H9 (cell line): ENCODE measurements at regions not wholly inside any gene's neighbourhood (a gene's known extent, or its start where the extent isn't known, plus 50 kb on each side); places are given as distances from the start of the nearest gene placed in this dataset.

ENCODE experiments used
- DNase-seq: peaks from one replicate; pipeline ENCODE4 v3.0.0-alpha.2; 2017
- H2AFZ ChIP-seq: one replicate; pipeline ENCODE4 v1.6.1; 2013; ENCODE audit warnings: mild to moderate bottlenecking, low read length, control low read depth, moderate library complexity
- H2AK5ac ChIP-seq: 2 replicates; pipeline ENCODE4 v1.6.1; 2013; ENCODE audit warnings: low read length, control low read depth, mixed read lengths; ENCODE audit not compliant: insufficient read length
- H2BK120ac ChIP-seq: one replicate; pipeline ENCODE4 v1.6.1; 2013; ENCODE audit warnings: low read depth, mild to moderate bottlenecking, low read length, control low read depth, inconsistent platforms; ENCODE audit not compliant: poor library complexity, severe bottlenecking
- H2BK12ac ChIP-seq: 2 replicates; pipeline ENCODE4 v1.6.1; 2013; ENCODE audit warnings: low read length, control low read depth, mixed read lengths, low read depth; ENCODE audit not compliant: insufficient read length
- H2BK15ac ChIP-seq: 2 replicates; pipeline ENCODE4 v1.6.1; 2013; ENCODE audit warnings: low read depth, low read length, control low read depth
- H2BK20ac ChIP-seq: one replicate; pipeline ENCODE4 v1.6.1; 2013; ENCODE audit warnings: low read depth, mild to moderate bottlenecking, low read length, control low read depth, inconsistent platforms; ENCODE audit not compliant: poor library complexity, severe bottlenecking
- H2BK5ac ChIP-seq: 2 replicates; pipeline ENCODE4 v1.6.1; 2013; ENCODE audit warnings: low read length, control low read depth, mixed read lengths; ENCODE audit not compliant: insufficient read length
- H3K14ac ChIP-seq: 2 replicates; pipeline ENCODE4 v1.6.1; 2013; ENCODE audit warnings: low read length, control low read depth; ENCODE audit not compliant: insufficient read depth
- H3K18ac ChIP-seq: 2 replicates; pipeline ENCODE4 v1.6.1; 2013; ENCODE audit warnings: low read depth, mild to moderate bottlenecking, mixed read lengths, low read length, control low read depth; ENCODE audit not compliant: insufficient read length
- H3K23ac ChIP-seq: 2 replicates; pipeline ENCODE4 v1.6.1; 2013; ENCODE audit warnings: low read length, control low read depth, mixed read lengths, low read depth; ENCODE audit not compliant: insufficient read length
- H3K23me2 ChIP-seq: 2 replicates; pipeline ENCODE4 v1.6.1; 2013; ENCODE audit warnings: low read depth, mild to moderate bottlenecking, mixed read lengths, low read length, control low read depth; ENCODE audit not compliant: insufficient read length, poor library complexity, severe bottlenecking
- H3K27ac ChIP-seq: 2 replicates; pipeline ENCODE4 v1.5.1; 2013; ENCODE audit warnings: low read length, control low read depth, mixed read lengths, low read depth; ENCODE audit not compliant: insufficient read length
- H3K27me3 ChIP-seq: 2 replicates; pipeline ENCODE4 v1.6.1; 2013; ENCODE audit warnings: low read length, control low read depth, inconsistent platforms; ENCODE audit not compliant: insufficient read depth
- H3K4ac ChIP-seq: 2 replicates; pipeline ENCODE4 v1.6.1; 2013; ENCODE audit warnings: low read depth, mild to moderate bottlenecking, control low read depth, inconsistent platforms, low read length, moderate library complexity
- H3K4me1 ChIP-seq: 2 replicates; pipeline ENCODE4 v1.6.1; 2013; ENCODE audit warnings: low read length, control low read depth, inconsistent platforms; ENCODE audit not compliant: insufficient read depth
- H3K4me2 ChIP-seq: 2 replicates; pipeline ENCODE4 v1.6.1; 2013; ENCODE audit warnings: low read length, control low read depth, mixed read lengths; ENCODE audit not compliant: insufficient read length, insufficient read depth
- H3K56ac ChIP-seq: 2 replicates; pipeline ENCODE4 v1.6.1; 2013; ENCODE audit warnings: low read depth, mild to moderate bottlenecking, mixed read lengths, low read length, control low read depth; ENCODE audit not compliant: insufficient read length
- H3K79me1 ChIP-seq: 2 replicates; pipeline ENCODE4 v1.6.1; 2013; ENCODE audit warnings: low read depth, mild to moderate bottlenecking, moderate library complexity, low read length, control low read depth, inconsistent platforms; ENCODE audit not compliant: insufficient read depth, poor library complexity, severe bottlenecking
- H3K79me2 ChIP-seq: 2 replicates; pipeline ENCODE4 v1.6.1; 2013; ENCODE audit warnings: low read length, control low read depth, inconsistent platforms; ENCODE audit not compliant: insufficient read depth
- H3K9ac ChIP-seq: 2 replicates; pipeline ENCODE4 v1.6.1; 2013; ENCODE audit warnings: low read length, control low read depth, mixed read lengths; ENCODE audit not compliant: insufficient read length; ENCODE audit errors: extremely low read depth
- H3K9me3 ChIP-seq: one replicate; pipeline ENCODE4 v1.6.1; 2013; ENCODE audit warnings: low read depth, low read length, inconsistent platforms; ENCODE audit not compliant: control insufficient read depth
- H3T11ph ChIP-seq: one replicate; pipeline ENCODE4 v1.6.1; 2013; ENCODE audit warnings: mild to moderate bottlenecking, low read length, control low read depth, inconsistent platforms
- H4K20me1 ChIP-seq: one replicate; pipeline ENCODE4 v1.6.1; 2013; ENCODE audit not compliant: control insufficient read depth, insufficient read length, insufficient read depth
- H4K5ac ChIP-seq: 2 replicates; pipeline ENCODE4 v1.6.1; 2013; ENCODE audit warnings: low read depth, mild to moderate bottlenecking, mixed read lengths, low read length, control low read depth; ENCODE audit not compliant: insufficient read length
- H4K8ac ChIP-seq: replicated peaks from 2 replicates; pipeline ENCODE4 v1.6.1; 2013; ENCODE audit warnings: low read length, control low read depth, mixed read lengths, low read depth; ENCODE audit not compliant: insufficient read length
- H4K91ac ChIP-seq: 2 replicates; pipeline ENCODE4 v1.6.1; 2013; ENCODE audit warnings: low read depth, mild to moderate bottlenecking, moderate library complexity, mixed read lengths, low read length, control low read depth; ENCODE audit not compliant: insufficient read length
- H3K27ac Mint-ChIP-seq, 3 experiments: 2 replicates in 2 of 3; 3 replicates in 1 of 3; pipeline ENCODE4 v1.8.0; 2020 to 2021; ENCODE audit warnings: mixed read lengths in 3 of 3, mild to moderate bottlenecking in 1 of 3, moderate library complexity in 1 of 3
- H3K27me3 Mint-ChIP-seq: 2 replicates; pipeline ENCODE4 v1.8.0; 2021; ENCODE audit warnings: low read depth, mild to moderate bottlenecking, moderate library complexity, mixed read lengths
- H3K36me3 Mint-ChIP-seq, 3 experiments: 2 replicates in 2 of 3; 3 replicates in 1 of 3; pipeline ENCODE4 v1.8.0; 2020 to 2021; ENCODE audit warnings: low read depth in 3 of 3, mixed read lengths in 3 of 3; ENCODE audit not compliant: insufficient read depth in 1 of 3
- H3K4me1 Mint-ChIP-seq, 2 experiments: 2 replicates each; pipeline ENCODE4 v1.8.0; 2020; ENCODE audit warnings: mixed read lengths in 2 of 2
- H3K4me3 Mint-ChIP-seq, 2 experiments: 2 replicates in 1 of 2; 3 replicates in 1 of 2; pipeline ENCODE4 v1.8.0; 2020 to 2021; ENCODE audit warnings: mild to moderate bottlenecking in 2 of 2, mixed read lengths in 2 of 2, moderate library complexity in 1 of 2
- H3K9me3 Mint-ChIP-seq, 2 experiments: 2 replicates in 1 of 2; 3 replicates in 1 of 2; pipeline ENCODE4 v1.8.0; 2020; ENCODE audit warnings: mild to moderate bottlenecking in 2 of 2, mixed read lengths in 2 of 2, moderate library complexity in 1 of 2
- WGBS: extraction: QIAGEN DNeasy Blood & Tissue Kit; methylation state at CpG from one replicate; pipeline ENCODE4 v1.1.7; 2013; ENCODE audit warnings: missing lambda C conversion rate, low lambda C conversion rate, mixed read lengths; ENCODE audit not compliant: insufficient read length; ENCODE audit errors: extremely low coverage; 5-methylcytosine and 5-hydroxymethylcytosine counted together
- TF ChIP-seq, protein P1 (sequence below): fragments of 200-600 bp; sonication (generic); conservative IDR thresholded peaks from 3 replicates; pipeline ENCODE4 v1.8.0; 2021; ENCODE audit warnings: antibody characterized with exemption, mild to moderate bottlenecking

DNA sequence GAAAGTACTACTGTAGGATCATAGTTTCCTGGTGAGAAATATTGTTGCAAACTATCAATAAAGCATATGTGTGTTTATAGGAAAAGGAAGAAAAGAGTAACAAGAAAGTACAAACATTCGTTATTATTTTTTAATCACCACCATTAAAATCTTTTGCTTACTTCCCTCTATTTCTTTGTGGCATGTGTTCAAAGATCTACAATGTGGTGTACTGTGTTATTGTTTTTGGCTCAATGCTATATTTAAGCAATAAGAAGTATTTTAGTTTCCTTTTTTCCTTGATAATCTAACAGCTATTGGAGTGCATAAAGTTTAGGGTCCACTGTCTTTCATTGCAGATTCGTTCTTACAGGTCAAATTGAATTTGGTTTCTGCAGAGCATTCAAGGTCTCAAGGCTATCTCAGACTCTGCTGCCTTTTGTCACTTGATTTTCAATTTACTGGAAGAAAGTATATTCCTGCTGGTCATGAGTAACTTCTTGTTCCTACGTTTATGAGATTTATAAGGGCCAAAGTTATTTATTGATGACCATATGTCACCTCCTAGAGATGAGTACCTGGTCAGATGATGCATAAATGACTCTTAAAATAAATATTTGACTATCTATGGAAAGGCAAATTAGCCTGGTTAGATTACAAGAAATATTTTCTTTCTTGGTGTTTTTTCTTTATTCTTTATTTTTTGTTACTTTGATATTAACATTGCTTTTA, 323.0 kb downstream of the TMEM167A start:
- Histone ChIP-seq H3K9me3 (no peaks in the 10 kb centered on the region), H2AK5ac (no peak overlapping the region), H2BK12ac (no peak overlapping the region), H2BK15ac (no peak overlapping the region), H2AFZ (no peak overlapping the region), H2BK5ac (no peak overlapping the region), H4K20me1 (no peaks in the 10 kb centered on the region), H3K4ac (no peak overlapping the region), H3T11ph (no peak overlapping the region), H4K5ac (no peak overlapping the region), H3K79me1 (no peaks in the 10 kb centered on the region), H3K18ac (no peak overlapping the region), H4K91ac (no peak overlapping the region), H3K23me2 (no peaks in the 10 kb centered on the region), H3K79me2 (no peaks in the 10 kb centered on the region), H3K14ac (no peak overlapping the region), H3K4me2 (no peak overlapping the region), H3K27ac (no peak overlapping the region), H2BK20ac (no peak overlapping the region), H3K4me1 (no peaks in the 10 kb centered on the region), H3K27me3 (no peaks in the 10 kb centered on the region), H3K56ac (no peak overlapping the region), H4K8ac (no peak overlapping the region), H3K9ac (no peak overlapping the region), H3K23ac (no peak overlapping the region), H2BK120ac (no peak overlapping the region)
- no peak for DNase-seq
- TF ChIP-seq, protein P1, sequence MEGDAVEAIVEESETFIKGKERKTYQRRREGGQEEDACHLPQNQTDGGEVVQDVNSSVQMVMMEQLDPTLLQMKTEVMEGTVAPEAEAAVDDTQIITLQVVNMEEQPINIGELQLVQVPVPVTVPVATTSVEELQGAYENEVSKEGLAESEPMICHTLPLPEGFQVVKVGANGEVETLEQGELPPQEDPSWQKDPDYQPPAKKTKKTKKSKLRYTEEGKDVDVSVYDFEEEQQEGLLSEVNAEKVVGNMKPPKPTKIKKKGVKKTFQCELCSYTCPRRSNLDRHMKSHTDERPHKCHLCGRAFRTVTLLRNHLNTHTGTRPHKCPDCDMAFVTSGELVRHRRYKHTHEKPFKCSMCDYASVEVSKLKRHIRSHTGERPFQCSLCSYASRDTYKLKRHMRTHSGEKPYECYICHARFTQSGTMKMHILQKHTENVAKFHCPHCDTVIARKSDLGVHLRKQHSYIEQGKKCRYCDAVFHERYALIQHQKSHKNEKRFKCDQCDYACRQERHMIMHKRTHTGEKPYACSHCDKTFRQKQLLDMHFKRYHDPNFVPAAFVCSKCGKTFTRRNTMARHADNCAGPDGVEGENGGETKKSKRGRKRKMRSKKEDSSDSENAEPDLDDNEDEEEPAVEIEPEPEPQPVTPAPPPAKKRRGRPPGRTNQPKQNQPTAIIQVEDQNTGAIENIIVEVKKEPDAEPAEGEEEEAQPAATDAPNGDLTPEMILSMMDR, result no peak
- no CpG with 5 or more reads among the region's 3 CpGs for WGBS
- Mint-ChIP-seq H3K4me1 (no peaks in the 10 kb centered on the region), H3K9me3 (peaks cover 8 to 9% of the 10 kb centered on the region in 2 experiments; a peak in 4 of 5 replicates), H3K36me3 (peaks cover 1 to 6% (median 5%) of the 10 kb centered on the region in 3 experiments; a peak in 2 of 7 replicates), H3K4me3 (no peak overlapping the region), H3K27me3 (no peaks in the 10 kb centered on the region), H3K27ac (no peak overlapping the region)
